Astrocyte of the spinal cord (primary cell): ENCODE measurements at regions not wholly inside any gene's neighbourhood (a gene's known extent, or its start where the extent isn't known, plus 50 kb on each side); places are given as distances from the start of the nearest gene placed in this dataset.

Experiments used
- DNase-seq: peaks from one replicate; pipeline ENCODE4 v3.0.0; 2011; ENCODE audit warnings: low read depth, low spot score
- H3K4me3 ChIP-seq: 2 replicates; pipeline ENCODE4 v1.5.1; 2011; ENCODE audit warnings: low read depth, mild to moderate bottlenecking, low read length, moderate library complexity
- CTCF ChIP-seq: IDR thresholded peaks from 2 replicates; pipeline ENCODE4 v1.5.1; 2012; ENCODE audit warnings: low read depth, mild to moderate bottlenecking, low read length, inconsistent platforms
- in situ Hi-C: cut with HindIII; loops from 2 replicates; pipeline ENCODE4 v1.10.0; 2017; ENCODE audit warnings: low sequenced_read_pairs

GRCh38 chr15:77702211-77702957 is 69.7 kb upstream of the LINGO1 start:
- no peak overlapping the region for H3K4me3 ChIP-seq
- no peak for TF ChIP-seq CTCF
- peak; percentile 8 for DNase-seq
- in situ Hi-C loops, result no loop called here

- no peak for DNase-seq
- TF ChIP-seq CTCF, result no peak
- in situ Hi-C loops, result no loop called here
- H3K4me3 ChIP-seq, result no peak overlapping the region
Observed at GRCh38 chr15:77698481-77698880, 65.8 kb upstream of the LINGO1 start.

- no peak for TF ChIP-seq CTCF
- H3K4me3 ChIP-seq, result no peak overlapping the region
- in situ Hi-C loops, result no loop called here
- no peak for DNase-seq
Observed at GRCh38 chr15:77697893-77698292, 65.2 kb upstream of the LINGO1 start.

GRCh38 chr15:77696871-77697270 is 64.2 kb upstream of the LINGO1 start:
- no peak for DNase-seq
- in situ Hi-C loops, result no loop called here
- no peak for TF ChIP-seq CTCF
- no peak overlapping the region for H3K4me3 ChIP-seq

- no peak overlapping the region for H3K4me3 ChIP-seq
- no peak for TF ChIP-seq CTCF
- in situ Hi-C loops, result no loop called here
- no peak for DNase-seq
Observed at GRCh38 chr15:77695961-77696582, 63.4 kb upstream of the LINGO1 start.

- in situ Hi-C loops, result no loop called here
- DNase-seq, result no peak
- no peak for TF ChIP-seq CTCF
- H3K4me3 ChIP-seq, result no peak overlapping the region
Observed at GRCh38 chr15:77695548-77695947, 62.8 kb upstream of the LINGO1 start.
